ENCODE measurements at regions not wholly inside any gene's neighbourhood (a gene's known extent, or its start where the extent isn't known, plus 50 kb on each side); places are given as distances from the start of the nearest gene placed in this dataset.

DNA sequence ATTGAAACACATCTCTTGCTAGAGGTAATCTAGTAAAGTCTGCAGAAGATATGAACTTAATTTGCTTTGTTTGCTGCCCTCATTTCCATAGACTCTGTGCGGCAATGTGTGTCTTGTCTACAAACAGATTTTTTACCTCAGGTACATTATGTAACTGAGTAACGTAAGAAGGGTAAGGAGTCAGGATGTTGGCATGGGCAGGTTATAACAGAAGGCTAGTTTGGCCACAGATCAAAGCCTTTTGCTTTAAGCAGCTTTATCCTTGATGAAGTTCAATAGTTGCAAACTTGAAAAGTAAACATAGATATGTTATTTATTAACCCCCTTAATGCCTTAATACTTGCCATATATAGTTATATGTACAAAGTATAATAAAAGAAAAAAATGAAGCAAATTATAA, 391.6 kb upstream of the FKBP1C start:
- Histone ChIP-seq H3K27ac (ENCODE audit: low read length) (no peak overlapping the region), H3K9me2 (ENCODE audit: insufficient read depth, low read length) (no peaks in the 10 kb centered on the region), H3K36me3 (ENCODE audit: insufficient read depth, low read length) (no peaks in the 10 kb centered on the region), H3K9me3 (ENCODE audit: low read length) (no peaks in the 10 kb centered on the region), H3K27me3 (ENCODE audit: insufficient read depth, low read depth, low read length) (no peaks in the 10 kb centered on the region), H3K9ac (ENCODE audit: low read length) (no peak overlapping the region), H3K79me2 (replicated peaks; ENCODE audit: insufficient read depth, low read length) (no peaks in the 10 kb centered on the region), H3K4me3 (ENCODE audit: low read length) (no peak overlapping the region), H3K4me2 (ENCODE audit: low read length) (no peak overlapping the region), H3F3A (ENCODE audit: insufficient read depth, low read length, poor library complexity, severe bottlenecking) (no peaks in the 10 kb centered on the region), H4K20me1 (ENCODE audit: insufficient read depth) (no peaks in the 10 kb centered on the region), H2AFZ (ENCODE audit: low read depth, low read length) (no peak overlapping the region)
- TF ChIP-seq RAD21 (conservative IDR thresholded peaks at IDR 0.05) = no peak

DNA sequence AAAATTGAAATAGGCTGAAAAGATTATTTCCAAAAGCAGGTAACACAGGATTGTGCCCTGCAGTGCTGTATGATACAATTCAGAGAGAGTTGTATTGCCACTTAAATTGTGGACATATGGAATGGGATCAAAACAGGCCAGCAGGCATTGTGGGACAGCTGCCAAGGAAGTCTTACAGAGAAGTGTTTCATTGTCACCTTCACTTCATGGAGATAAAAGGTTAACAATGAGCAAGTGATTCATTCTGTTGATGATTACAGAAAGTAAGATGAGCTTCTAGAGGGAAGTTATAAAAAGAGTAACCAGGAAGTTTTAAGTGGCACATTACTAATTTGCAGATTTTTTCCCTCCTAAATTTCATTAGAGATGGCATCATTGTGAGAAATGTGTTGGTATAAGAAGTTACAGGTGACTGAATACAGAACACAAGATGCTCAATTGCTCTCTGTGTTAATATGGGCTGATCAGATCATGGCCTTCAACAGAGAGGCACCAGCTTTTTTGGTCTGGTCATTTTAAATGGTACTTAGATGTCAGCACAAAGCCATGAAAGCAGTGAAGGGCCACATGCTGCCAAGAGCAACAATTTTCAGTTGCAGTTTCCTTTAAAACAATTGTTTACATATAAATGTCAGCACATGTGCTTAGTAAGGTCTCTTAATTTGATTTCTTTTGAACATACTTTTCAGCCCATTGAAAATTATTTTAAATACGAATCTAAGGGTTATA, 402.5 kb upstream of the FKBP1C start:
- Histone ChIP-seq H3K36me3 (ENCODE audit: insufficient read depth, low read length) (no peaks in the 10 kb centered on the region), H3K9me3 (ENCODE audit: low read length) (no peaks in the 10 kb centered on the region), H3K27ac (ENCODE audit: low read length) (no peak overlapping the region), H3F3A (ENCODE audit: insufficient read depth, low read length, poor library complexity, severe bottlenecking) (no peaks in the 10 kb centered on the region), H2AFZ (ENCODE audit: low read depth, low read length) (no peak overlapping the region), H3K79me2 (replicated peaks; ENCODE audit: insufficient read depth, low read length) (no peaks in the 10 kb centered on the region), H3K4me2 (ENCODE audit: low read length) (no peak overlapping the region), H3K27me3 (ENCODE audit: insufficient read depth, low read depth, low read length) (no peaks in the 10 kb centered on the region), H3K9ac (ENCODE audit: low read length) (no peak overlapping the region), H3K4me3 (ENCODE audit: low read length) (no peak overlapping the region), H4K20me1 (ENCODE audit: insufficient read depth) (no peaks in the 10 kb centered on the region), H3K9me2 (ENCODE audit: insufficient read depth, low read length) (no peaks in the 10 kb centered on the region)
- no peak for TF ChIP-seq MXI1 (conservative IDR thresholded peaks at IDR 0.05; ENCODE audit: poor library complexity, severe bottlenecking)
- TF ChIP-seq POLR2AphosphoS5 (IDR thresholded peaks at IDR 0.05) = no peak
- TF ChIP-seq EP300 (conservative IDR thresholded peaks at IDR 0.05; ENCODE audit: poor library complexity, severe bottlenecking) = no peak
- TF ChIP-seq EZH2 (IDR thresholded peaks at IDR 0.05; ENCODE audit: borderline replicate concordance, insufficient read depth, low read length, poor library complexity, severe bottlenecking) = no peak
- no peak for TF ChIP-seq SMC3 (conservative IDR thresholded peaks at IDR 0.05; ENCODE audit: poor library complexity)
- no peak for TF ChIP-seq TAF1 (IDR thresholded peaks at IDR 0.05; ENCODE audit: low read depth)
- no peak for TF ChIP-seq RAD21 (conservative IDR thresholded peaks at IDR 0.05)

- Histone ChIP-seq H3K9ac (ENCODE audit: low read length) (no peak overlapping the region), H3K4me3 (ENCODE audit: low read length) (no peak overlapping the region), H3K27me3 (ENCODE audit: insufficient read depth, low read depth, low read length) (no peaks in the 10 kb centered on the region), H3K27ac (ENCODE audit: low read length) (no peak overlapping the region), H3K9me2 (ENCODE audit: insufficient read depth, low read length) (no peaks in the 10 kb centered on the region), H3K4me2 (ENCODE audit: low read length) (no peak overlapping the region), H3F3A (ENCODE audit: insufficient read depth, low read length, poor library complexity, severe bottlenecking) (no peaks in the 10 kb centered on the region), H3K9me3 (ENCODE audit: low read length) (no peaks in the 10 kb centered on the region), H3K36me3 (ENCODE audit: insufficient read depth, low read length) (no peaks in the 10 kb centered on the region), H3K79me2 (replicated peaks; ENCODE audit: insufficient read depth, low read length) (no peaks in the 10 kb centered on the region), H4K20me1 (ENCODE audit: insufficient read depth) (no peaks in the 10 kb centered on the region), H2AFZ (ENCODE audit: low read depth, low read length) (no peak overlapping the region)
- TF ChIP-seq CTCF (IDR thresholded peaks at IDR 0.05; ENCODE audit: poor library complexity, severe bottlenecking) = no peak
Measured at GRCh38 chr6:62805431-62805830, 405.8 kb upstream of the FKBP1C start.

DNA sequence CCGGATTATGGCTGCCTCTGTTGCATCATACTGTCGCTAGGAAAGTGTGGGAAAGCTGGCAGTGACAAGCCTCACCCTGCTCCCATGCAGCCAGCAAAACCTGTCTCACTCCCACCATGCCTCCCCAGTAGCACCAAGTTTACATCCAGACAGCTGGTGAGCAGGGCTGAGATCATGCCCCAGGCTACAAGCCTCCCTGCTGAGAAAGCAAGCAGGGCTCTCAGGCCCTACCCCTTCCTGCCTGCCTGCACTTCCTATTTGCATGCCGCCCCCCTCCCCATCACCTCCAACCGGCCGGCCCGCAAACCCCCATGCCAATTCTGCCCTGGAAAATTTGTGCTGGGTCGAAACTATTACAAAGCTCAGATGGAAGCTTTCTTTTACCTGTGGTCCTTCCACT, 408.2 kb upstream of the FKBP1C start:
- H2AFZ ChIP-seq (ENCODE audit: low read depth, low read length) = no peak overlapping the region
- H3K4me3 ChIP-seq (ENCODE audit: low read length) = no peak overlapping the region
- no peak overlapping the region for H3K9ac ChIP-seq (ENCODE audit: low read length)
- H3K9me3 ChIP-seq (ENCODE audit: low read length) = no peaks in the 10 kb centered on the region
- no peaks in the 10 kb centered on the region for H3F3A ChIP-seq (ENCODE audit: insufficient read depth, low read length, poor library complexity, severe bottlenecking)
- H3K27ac ChIP-seq (ENCODE audit: low read length) = no peak overlapping the region
- H3K4me2 ChIP-seq (ENCODE audit: low read length) = no peak overlapping the region
- H3K36me3 ChIP-seq (ENCODE audit: insufficient read depth, low read length) = no peaks in the 10 kb centered on the region
- H3K9me2 ChIP-seq (ENCODE audit: insufficient read depth, low read length) = no peaks in the 10 kb centered on the region
- H4K20me1 ChIP-seq (ENCODE audit: insufficient read depth) = no peaks in the 10 kb centered on the region
- TF ChIP-seq RAD21 (conservative IDR thresholded peaks at IDR 0.05) (no peak), EZH2 (IDR thresholded peaks at IDR 0.05; ENCODE audit: borderline replicate concordance, insufficient read depth, low read length, poor library complexity, severe bottlenecking) (no peak), SMC3 (conservative IDR thresholded peaks at IDR 0.05; ENCODE audit: poor library complexity) (no peak), CTCF (IDR thresholded peaks at IDR 0.05; ENCODE audit: poor library complexity, severe bottlenecking) (no peak), EP300 (conservative IDR thresholded peaks at IDR 0.05; ENCODE audit: poor library complexity, severe bottlenecking) (no peak), TAF1 (IDR thresholded peaks at IDR 0.05; ENCODE audit: low read depth) (no peak)
- no peaks in the 10 kb centered on the region for H3K27me3 ChIP-seq (ENCODE audit: insufficient read depth, low read depth, low read length)
- H3K79me2 ChIP-seq (replicated peaks; ENCODE audit: insufficient read depth, low read length) = no peaks in the 10 kb centered on the region

All from neural cell (in vitro differentiated cells).